Glutamatergic neuron (in vitro differentiated cells): ENCODE measurements at regions not wholly inside any gene's neighbourhood (a gene's known extent, or its start where the extent isn't known, plus 50 kb on each side); places are given as distances from the start of the nearest gene placed in this dataset.

Experiments
- DNase-seq: peaks from one replicate; pipeline ENCODE4 v3.0.0; 2022
- H3K27ac Mint-ChIP-seq: one replicate; pipeline ENCODE4 v1.8.0; 2020; ENCODE audit warnings: mild to moderate bottlenecking, mixed read lengths, inconsistent platforms; ENCODE audit not compliant: unreplicated experiment
- H3K27me3 Mint-ChIP-seq: one replicate; pipeline ENCODE4 v1.8.0; 2020; ENCODE audit warnings: mild to moderate bottlenecking, moderate library complexity, mixed read lengths, inconsistent platforms; ENCODE audit not compliant: unreplicated experiment
- H3K36me3 Mint-ChIP-seq: one replicate; pipeline ENCODE4 v1.8.0; 2020; ENCODE audit warnings: mild to moderate bottlenecking, mixed read lengths, inconsistent platforms; ENCODE audit not compliant: unreplicated experiment
- H3K4me1 Mint-ChIP-seq: one replicate; pipeline ENCODE4 v1.8.0; 2020; ENCODE audit warnings: mild to moderate bottlenecking, low read depth, mixed read lengths, inconsistent platforms; ENCODE audit not compliant: unreplicated experiment
- H3K4me3 Mint-ChIP-seq: one replicate; pipeline ENCODE4 v1.8.0; 2020; ENCODE audit warnings: mild to moderate bottlenecking, mixed read lengths, inconsistent platforms; ENCODE audit not compliant: unreplicated experiment
- H3K9me3 Mint-ChIP-seq: one replicate; pipeline ENCODE4 v1.8.0; 2020; ENCODE audit warnings: mild to moderate bottlenecking, moderate library complexity, mixed read lengths, inconsistent platforms; ENCODE audit not compliant: unreplicated experiment
- CTCF ChIP-seq: fragments of 200-600 bp; sonication (generic); IDR thresholded peaks from one replicate; pipeline ENCODE4 v1.5.0; 2021; ENCODE audit not compliant: partially characterized antibody, unreplicated experiment

GRCh38 chrX:134095366-134095765, 110.0 kb upstream of the GPC3 start:
- Mint-ChIP-seq H3K27me3 (peaks cover 2% of the 10 kb centered on the region), H3K9me3 (no peaks in the 10 kb centered on the region), H3K4me3 (no peak overlapping the region), H3K36me3 (no peaks in the 10 kb centered on the region), H3K27ac (no peak overlapping the region), H3K4me1 (no peaks in the 10 kb centered on the region)
- TF ChIP-seq CTCF, result no peak
- DNase-seq, result no peak

GRCh38 chrX:134101636-134102035, 116.2 kb upstream of the GPC3 start:
- H3K27ac Mint-ChIP-seq, result no peak overlapping the region
- no peaks in the 10 kb centered on the region for H3K4me1 Mint-ChIP-seq
- no peaks in the 10 kb centered on the region for H3K9me3 Mint-ChIP-seq
- no peaks in the 10 kb centered on the region for H3K36me3 Mint-ChIP-seq
- DNase-seq, result no peak
- peaks cover under 1% of the 10 kb centered on the region for H3K27me3 Mint-ChIP-seq
- H3K4me3 Mint-ChIP-seq, result no peak overlapping the region
- no peak for TF ChIP-seq CTCF

GRCh38 chrX:134115270-134115669, 121.7 kb upstream of the CCDC160 start:
- DNase-seq, result no peak
- no peak overlapping the region for H3K4me3 Mint-ChIP-seq
- no peak overlapping the region for H3K27ac Mint-ChIP-seq
- no peaks in the 10 kb centered on the region for H3K27me3 Mint-ChIP-seq
- no peaks in the 10 kb centered on the region for H3K9me3 Mint-ChIP-seq
- no peak for TF ChIP-seq CTCF
- no peaks in the 10 kb centered on the region for H3K4me1 Mint-ChIP-seq
- no peaks in the 10 kb centered on the region for H3K36me3 Mint-ChIP-seq

GRCh38 chrX:134137341-134137740, 99.6 kb upstream of the CCDC160 start:
- H3K27me3 Mint-ChIP-seq, result peaks cover 2% of the 10 kb centered on the region
- DNase-seq, result no peak
- no peaks in the 10 kb centered on the region for H3K9me3 Mint-ChIP-seq
- H3K36me3 Mint-ChIP-seq, result no peaks in the 10 kb centered on the region
- H3K4me1 Mint-ChIP-seq, result no peaks in the 10 kb centered on the region
- no peak overlapping the region for H3K4me3 Mint-ChIP-seq
- no peak for TF ChIP-seq CTCF
- no peak overlapping the region for H3K27ac Mint-ChIP-seq

GRCh38 chrX:134139090-134139489, 97.9 kb upstream of the CCDC160 start:
- Mint-ChIP-seq H3K36me3 (no peaks in the 10 kb centered on the region), H3K4me3 (no peak overlapping the region), H3K27me3 (peaks cover 2% of the 10 kb centered on the region), H3K9me3 (no peaks in the 10 kb centered on the region), H3K27ac (no peak overlapping the region), H3K4me1 (no peaks in the 10 kb centered on the region)
- no peak for TF ChIP-seq CTCF
- DNase-seq, result no peak
